ENCODE measurements at regions not wholly inside any gene's neighbourhood (a gene's known extent, or its start where the extent isn't known, plus 50 kb on each side); places are given as distances from the start of the nearest gene placed in this dataset. TPM values are rescaled to one million over a fixed set of nuclear protein-coding genes. Genes with fewer than 3 reads are reported as not detected.

- Histone ChIP-seq H3K9me3 (ENCODE audit: control insufficient read depth, insufficient read depth, low read length) (no peaks in the 10 kb centered on the region), H3K27me3 (ENCODE audit: control insufficient read depth, insufficient read depth, low read length) (no peaks in the 10 kb centered on the region), H3K27ac (ENCODE audit: low read depth, low read length) (no peak overlapping the region), H3K4me3 (ENCODE audit: low read depth, low read length) (no peak overlapping the region)
- CTCF ChIA-PET = no interaction called here
- POLR2A ChIA-PET = no interaction called here
- TF ChIP-seq, protein P1, sequence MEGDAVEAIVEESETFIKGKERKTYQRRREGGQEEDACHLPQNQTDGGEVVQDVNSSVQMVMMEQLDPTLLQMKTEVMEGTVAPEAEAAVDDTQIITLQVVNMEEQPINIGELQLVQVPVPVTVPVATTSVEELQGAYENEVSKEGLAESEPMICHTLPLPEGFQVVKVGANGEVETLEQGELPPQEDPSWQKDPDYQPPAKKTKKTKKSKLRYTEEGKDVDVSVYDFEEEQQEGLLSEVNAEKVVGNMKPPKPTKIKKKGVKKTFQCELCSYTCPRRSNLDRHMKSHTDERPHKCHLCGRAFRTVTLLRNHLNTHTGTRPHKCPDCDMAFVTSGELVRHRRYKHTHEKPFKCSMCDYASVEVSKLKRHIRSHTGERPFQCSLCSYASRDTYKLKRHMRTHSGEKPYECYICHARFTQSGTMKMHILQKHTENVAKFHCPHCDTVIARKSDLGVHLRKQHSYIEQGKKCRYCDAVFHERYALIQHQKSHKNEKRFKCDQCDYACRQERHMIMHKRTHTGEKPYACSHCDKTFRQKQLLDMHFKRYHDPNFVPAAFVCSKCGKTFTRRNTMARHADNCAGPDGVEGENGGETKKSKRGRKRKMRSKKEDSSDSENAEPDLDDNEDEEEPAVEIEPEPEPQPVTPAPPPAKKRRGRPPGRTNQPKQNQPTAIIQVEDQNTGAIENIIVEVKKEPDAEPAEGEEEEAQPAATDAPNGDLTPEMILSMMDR (IDR thresholded peaks at IDR 0.05; ENCODE audit: low read depth, low read length) = no peak
- DNase-seq (ENCODE audit: low read depth, low spot score) = no peak
Observed at GRCh38 chr6:98783578-98783977, 50.8 kb upstream of the POU3F2 start.

Small RNA genes lying in the stretch of these regions (small RNA-seq; reads per million reads assigned to genes)
- not detected for gene AL589826.1 (ENCODE audit: insufficient read length, low read depth)
- not detected for gene MIR2113 (ENCODE audit: insufficient read length, low read depth)

All from AG04450 (cell line).